HG03521 (cell line): ENCODE measurements at regions not wholly inside any gene's neighbourhood (a gene's known extent, or its start where the extent isn't known, plus 50 kb on each side); places are given as distances from the start of the nearest gene placed in this dataset.

ENCODE experiments used
- ATAC-seq: cut with Tn5 transposase; IDR thresholded peaks from one replicate; pipeline ENCODE4 v1.9.1; 2021; ENCODE audit warnings: mild to moderate bottlenecking, moderate library complexity; ENCODE audit not compliant: unreplicated experiment

DNA sequence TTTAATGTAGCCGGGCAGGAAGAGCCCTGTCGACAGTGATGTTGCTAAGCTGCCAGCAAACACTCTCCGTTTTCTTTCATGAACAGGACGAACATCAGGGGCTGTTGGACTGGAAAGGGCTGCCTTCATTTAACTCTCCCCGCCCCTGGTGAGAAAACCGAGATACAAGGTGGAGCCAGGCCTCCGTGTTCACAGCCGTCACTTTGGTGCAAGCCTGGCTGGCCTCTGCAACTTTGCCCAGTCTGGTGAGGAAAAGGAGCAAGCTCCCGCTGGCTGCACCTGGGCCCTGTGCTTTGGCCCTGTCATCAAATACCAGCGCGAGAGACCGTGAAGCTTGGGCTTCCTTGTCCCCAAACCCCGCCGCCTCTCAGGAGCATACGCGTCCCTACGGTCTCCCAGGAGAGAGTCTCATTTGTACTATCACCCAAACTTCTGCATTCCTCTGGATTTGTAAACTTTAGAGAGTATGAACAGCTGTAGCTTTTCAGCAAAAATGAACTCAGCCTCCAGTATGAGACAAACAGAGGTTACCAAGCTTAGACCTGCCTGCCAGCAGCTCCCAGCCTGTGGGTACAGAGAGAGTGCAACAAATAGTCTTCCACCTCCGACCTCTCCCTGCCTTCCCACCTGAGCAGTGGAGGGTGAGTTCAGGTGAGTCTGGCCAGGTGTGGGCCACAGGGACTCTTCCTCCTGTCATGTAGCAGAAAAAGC is 445.3 kb upstream of the MGMT start:
- no peak for ATAC-seq

- no peak for ATAC-seq
Observed at GRCh38 chr10:129023082-129023481, 444.0 kb upstream of the MGMT start.

- no peak for ATAC-seq
Observed at GRCh38 chr10:129024046-129024445, 443.0 kb upstream of the MGMT start.

DNA sequence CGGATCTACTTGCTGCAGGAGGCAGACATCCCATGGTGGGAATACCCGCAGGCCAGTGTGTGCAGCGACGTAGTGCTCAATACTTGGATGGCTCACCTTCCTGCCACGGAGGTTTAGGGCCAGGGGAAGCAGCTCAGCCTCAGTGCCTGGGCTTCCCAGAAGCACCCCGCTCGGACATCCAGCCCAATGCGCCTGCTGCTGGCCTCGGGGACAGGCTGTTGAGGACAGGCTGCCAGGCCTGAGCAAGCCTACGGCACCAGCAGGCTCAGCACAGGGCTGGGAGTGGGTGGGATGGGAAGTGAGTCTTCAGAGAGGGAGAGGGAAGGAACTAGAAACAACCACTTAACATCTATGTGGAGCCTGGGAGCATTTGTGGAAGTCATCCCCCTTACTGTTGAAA is 441.3 kb upstream of the MGMT start:
- no peak for ATAC-seq

- no peak for ATAC-seq
Observed at GRCh38 chr10:129027906-129028305, 439.1 kb upstream of the MGMT start.

- ATAC-seq, result no peak
Observed at GRCh38 chr10:129028451-129028850, 438.6 kb upstream of the MGMT start.

GRCh38 chr10:129029051-129029450 is 438.0 kb upstream of the MGMT start:
- ATAC-seq, result no peak

- ATAC-seq, result no peak
Observed at GRCh38 chr10:129029851-129030602, 437.0 kb upstream of the MGMT start.

GRCh38 chr10:129030603-129030895 is 436.5 kb upstream of the MGMT start:
- no peak for ATAC-seq

- ATAC-seq, result peak; percentile 54
Observed at GRCh38 chr10:129030996-129031843, 435.8 kb upstream of the MGMT start.

DNA sequence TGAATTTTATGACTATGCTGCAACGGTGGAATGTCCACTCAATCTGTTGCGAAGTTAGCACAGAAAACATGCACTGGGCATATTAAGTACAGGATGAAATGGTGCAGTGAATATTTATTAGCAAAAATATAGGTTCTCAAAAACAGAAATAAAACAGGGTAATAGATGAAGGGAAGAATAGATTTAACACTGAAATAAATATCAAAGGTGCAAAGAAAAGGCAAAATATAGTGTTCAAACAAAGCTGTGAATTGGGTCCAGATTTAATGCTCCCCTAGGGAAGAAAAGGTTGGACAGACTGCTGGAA is 435.2 kb upstream of the MGMT start:
- ATAC-seq, result no peak

- no peak for ATAC-seq
Observed at GRCh38 chr10:129032372-129033313, 434.4 kb upstream of the MGMT start.

GRCh38 chr10:129033340-129033739 is 433.7 kb upstream of the MGMT start:
- no peak for ATAC-seq

- no peak for ATAC-seq
Observed at GRCh38 chr10:129033790-129034272, 433.2 kb upstream of the MGMT start.

DNA sequence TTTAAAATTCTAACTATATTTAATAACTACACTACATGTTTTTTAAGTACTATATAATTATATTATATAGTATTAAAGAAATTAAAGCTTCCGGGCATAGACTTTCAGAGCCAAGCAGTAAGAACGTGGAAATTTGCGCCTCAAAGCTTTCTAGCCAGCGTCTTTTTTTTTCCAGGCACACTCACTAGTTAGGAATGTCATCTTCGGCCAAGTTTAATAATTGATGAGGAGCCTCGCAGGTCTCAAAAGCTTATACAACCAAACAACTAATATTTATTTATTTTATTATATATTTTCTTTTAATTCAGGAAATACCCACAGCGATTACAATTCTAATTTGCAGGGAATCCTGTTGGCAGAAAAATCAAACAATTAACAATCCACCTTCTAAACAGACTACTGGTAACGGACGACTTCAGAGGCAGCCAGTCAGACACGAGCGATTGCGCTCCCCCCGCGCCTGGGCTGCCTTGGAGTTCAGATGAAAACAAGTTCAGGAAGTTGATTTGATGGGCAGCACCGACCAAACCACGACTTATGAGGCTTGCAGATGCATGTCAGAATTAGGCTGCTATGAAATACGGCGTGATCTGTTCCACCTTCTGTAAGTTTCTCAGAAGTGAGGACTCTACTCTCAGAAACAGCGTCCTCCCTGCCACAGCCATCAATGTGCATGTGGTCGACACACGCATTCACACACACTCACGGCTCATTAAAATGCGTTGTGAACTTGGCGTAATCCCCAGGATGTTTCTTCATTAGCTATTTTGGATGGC is 431.8 kb upstream of the MGMT start:
- ATAC-seq, result no peak

- no peak for ATAC-seq
Observed at GRCh38 chr10:129038522-129038921, 428.5 kb upstream of the MGMT start.

- ATAC-seq, result no peak
Observed at GRCh38 chr10:129039406-129040370, 427.4 kb upstream of the MGMT start.

- ATAC-seq, result no peak
Observed at GRCh38 chr10:129040377-129040776, 426.7 kb upstream of the MGMT start.

- no peak for ATAC-seq
Observed at GRCh38 chr10:129041916-129042315, 425.1 kb upstream of the MGMT start.
